Kasumi-1 (cell line): ENCODE measurements at regions not wholly inside any gene's neighbourhood (a gene's known extent, or its start where the extent isn't known, plus 50 kb on each side); places are given as distances from the start of the nearest gene placed in this dataset.

Experiments used
- DNase-seq, 2 experiments: peaks; one replicate each; lab custom pipeline; 2025; lab: John Stamatoyannopoulos, UW

DNA sequence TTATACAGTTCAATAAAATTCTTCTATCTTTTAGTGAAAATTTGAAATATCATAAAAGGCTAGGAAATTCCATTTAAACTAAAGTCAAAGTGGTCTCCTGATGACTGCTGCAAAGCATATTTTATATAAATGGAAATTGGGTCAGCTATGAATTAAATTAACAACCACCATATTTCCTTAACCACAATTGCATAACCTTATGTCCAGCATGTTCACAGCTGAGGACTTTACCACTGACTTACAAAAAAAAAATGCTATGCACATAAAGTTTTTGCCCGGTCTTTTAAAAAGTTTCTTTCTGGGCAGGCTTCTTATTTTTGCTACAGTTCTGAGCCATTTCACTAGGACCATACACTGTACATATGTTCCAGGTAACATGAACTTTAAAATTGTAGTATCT, 208.6 kb upstream of the RGMB start:
- no peak for DNase-seq

DNA sequence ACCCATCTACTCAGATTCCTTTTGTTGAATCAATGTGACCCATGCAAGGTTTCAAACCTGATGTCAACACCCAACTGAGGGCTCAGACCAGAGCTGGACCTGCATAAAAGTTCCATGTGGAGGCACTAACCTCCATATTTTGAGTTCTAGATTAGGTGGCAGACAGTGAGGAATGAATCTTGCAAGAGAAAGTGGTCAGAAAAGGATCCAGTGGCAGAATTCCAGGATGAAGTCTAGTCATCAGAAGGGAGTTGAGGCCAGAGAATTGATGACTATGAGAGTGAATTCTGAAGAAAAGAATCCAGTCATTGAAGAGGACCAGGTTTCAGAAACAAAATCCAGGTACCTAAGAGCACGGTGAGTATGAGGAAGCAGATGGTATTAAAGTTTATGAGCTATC, 205.1 kb upstream of the RGMB start:
- no peak for DNase-seq

DNA sequence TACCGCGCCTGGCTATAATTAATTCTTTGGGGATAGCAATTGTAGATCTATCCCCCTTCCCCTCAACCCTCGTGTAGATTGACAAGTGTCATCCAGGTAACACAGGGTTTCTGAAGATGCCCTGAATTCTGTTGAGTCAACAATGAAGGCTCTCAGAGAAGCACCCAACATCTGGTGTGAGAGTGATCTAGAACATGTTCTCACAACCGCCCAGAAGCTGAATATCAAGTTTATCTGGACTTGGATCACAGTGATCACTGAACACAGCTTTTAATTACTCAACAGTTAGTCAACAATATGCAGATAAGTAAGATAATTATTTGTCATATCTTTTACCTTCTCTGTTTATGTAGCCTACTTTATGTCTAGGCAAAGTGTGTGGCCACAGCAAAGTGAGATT, 204.2 kb upstream of the RGMB start:
- no peak for DNase-seq

DNA sequence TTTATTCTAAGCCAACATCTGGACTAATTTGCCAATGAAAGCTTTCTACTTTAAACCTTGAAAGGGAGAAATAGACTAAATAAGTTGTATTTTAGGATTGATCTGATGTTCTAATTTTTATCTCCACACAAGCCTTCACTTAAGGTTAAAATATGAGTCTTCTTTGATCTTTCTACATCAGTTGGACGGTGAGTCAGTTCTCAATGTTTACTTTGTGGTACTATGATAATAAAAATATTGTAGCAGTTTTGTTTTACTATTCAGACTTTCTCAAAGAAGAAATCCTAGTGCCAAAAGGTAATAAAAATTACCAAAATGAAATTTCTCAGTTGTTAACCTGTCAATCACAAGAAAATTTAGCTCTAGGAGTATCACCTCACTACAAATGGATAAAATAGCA, 203.5 kb upstream of the RGMB start:
- DNase-seq = no peak

DNA sequence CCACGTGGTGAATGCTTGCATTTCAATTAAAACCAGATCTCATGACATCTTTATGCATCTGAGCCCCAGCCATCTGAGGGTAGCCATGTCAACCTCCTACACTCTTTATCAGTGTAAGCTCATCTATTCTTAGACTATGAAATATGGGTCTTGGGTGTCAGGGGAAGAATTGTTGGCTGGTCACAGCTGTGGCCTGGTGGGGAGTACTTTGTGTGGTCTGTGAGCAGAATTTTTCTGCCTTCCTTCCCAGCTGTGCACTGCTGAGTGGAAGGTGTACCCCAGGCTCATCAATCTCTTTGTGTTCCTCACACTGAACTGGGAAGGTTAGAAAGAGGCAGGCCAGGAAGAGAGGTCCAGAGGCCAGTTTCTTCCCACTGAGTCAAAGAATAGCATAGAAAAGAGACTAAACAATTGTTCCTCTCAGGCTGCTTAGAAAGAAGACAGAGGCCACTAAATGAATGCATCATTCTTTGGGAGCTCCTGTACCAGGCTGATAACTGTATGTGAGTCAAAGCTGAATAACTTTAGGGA, 202.7 kb upstream of the RGMB start:
- no peak for DNase-seq

DNA sequence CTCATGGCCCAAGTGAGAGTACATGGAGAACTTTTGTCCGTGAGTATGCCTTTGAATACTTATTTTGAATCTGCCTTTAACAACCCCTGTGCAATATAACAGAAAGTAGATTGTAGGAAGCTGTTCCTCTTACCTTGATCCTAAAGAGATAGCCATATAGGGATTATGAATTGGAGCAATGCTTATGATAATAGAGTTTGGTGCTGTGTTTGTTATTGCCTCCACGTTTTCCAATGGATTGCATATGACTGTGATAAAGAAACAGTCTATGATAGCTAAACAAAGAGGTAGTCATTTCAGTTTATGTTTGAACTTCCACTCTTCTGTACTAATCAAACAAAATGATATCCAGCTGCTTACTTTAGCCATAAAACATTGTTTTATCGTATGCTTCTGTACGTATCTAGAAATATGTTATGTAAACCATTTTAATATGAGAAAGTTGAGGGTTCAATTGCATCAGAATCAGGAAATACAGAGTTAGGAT, 199.6 kb upstream of the RGMB start:
- no peak for DNase-seq

DNA sequence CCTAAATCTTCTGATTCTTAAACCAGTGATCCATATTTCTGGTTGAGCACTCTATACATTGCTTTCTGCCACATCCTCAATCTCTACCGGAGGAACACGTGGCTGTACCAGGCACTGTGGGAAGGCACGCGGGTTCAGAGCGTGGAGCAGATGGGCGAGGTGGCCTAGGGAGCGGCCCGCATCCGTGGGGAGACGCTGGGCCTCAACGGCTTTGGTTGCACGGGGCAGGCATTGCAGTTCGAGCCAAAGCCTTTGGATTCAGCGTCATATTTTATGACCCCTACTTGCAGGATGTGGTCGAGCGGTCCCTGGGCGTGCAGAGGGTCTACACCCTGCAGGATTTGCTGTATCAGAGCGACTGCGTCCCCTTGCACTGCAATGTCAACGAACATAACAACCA, 197.2 kb upstream of the RGMB start:
- no peak for DNase-seq

DNA sequence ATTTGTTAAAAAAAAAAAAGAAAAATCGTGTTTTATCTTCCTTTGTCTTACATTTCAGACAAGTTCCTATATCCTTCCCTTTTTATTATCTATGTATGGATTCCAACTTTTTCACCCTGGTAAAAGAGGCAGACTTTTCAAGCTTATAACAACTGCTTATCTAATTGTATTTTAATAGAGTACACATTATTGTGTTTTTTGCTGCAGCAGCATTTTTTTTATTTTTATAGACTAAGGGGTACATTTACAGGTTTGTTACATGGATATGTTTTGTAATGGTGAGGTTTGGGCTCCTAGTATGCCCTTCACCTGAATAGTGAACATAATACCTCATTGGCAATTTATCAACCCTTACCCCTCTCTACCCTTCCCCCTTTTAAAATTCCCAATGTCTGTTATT, 195.0 kb upstream of the RGMB start:
- no peak for DNase-seq

DNA sequence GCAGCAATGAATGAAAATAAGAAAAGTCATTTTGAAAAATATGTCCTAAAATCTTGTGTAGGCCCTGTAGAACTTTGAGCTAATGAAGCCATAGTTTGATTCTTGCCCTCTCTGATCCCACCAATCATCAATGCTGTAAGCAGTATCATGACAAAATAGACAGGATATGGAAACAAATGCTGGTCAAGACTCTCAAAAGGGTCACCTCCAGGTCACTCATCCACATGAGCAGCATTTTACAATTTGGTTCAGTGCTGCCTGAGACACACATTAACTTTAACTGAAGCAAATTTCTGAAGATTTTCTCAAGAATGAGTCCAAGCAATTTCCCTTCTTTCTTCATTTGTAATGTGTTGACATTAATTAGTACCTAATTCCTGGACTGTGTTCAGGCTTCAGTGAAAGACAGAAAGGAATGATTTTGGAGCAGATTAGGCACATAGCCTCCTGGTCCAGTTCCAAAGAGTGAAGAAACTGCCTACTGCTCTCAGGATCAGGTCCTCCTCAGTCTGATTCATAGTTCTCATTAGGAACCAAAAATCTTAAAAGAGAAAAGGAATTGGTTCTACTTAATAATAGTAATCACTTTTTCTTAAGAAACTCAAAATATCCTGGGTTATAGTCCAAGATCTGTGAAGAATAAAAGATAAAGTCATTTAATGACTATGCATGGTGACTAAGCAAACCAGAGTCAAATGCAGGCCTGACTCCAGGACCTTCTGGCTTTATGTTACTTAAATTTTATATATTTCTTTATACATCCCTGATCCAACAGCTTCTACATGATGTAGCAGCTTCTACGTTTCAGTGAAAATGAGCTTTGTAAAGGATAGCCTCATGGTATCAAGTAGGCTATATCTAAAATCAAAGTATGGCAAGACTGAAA, 192.1 kb upstream of the RGMB start:
- no peak for DNase-seq

DNA sequence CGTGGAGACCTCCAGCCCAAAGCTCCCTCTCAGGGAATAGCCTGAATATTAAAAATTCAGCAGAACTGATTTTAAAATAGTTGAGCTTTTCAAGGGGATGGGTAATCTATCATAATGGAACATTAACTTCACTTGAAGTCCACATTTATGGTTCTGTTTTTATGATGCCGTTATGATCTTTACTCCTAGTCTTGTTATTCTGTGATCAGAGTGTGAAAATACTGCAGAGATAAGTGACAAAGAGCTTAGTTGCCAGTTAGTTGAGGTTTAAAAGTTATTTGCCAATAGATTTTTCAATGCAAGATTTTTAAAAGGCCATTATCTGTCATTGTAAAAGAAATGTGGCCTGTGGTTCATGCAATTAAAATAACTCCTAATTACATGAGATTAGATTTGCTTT, 189.9 kb upstream of the RGMB start:
- DNase-seq = no peak

DNA sequence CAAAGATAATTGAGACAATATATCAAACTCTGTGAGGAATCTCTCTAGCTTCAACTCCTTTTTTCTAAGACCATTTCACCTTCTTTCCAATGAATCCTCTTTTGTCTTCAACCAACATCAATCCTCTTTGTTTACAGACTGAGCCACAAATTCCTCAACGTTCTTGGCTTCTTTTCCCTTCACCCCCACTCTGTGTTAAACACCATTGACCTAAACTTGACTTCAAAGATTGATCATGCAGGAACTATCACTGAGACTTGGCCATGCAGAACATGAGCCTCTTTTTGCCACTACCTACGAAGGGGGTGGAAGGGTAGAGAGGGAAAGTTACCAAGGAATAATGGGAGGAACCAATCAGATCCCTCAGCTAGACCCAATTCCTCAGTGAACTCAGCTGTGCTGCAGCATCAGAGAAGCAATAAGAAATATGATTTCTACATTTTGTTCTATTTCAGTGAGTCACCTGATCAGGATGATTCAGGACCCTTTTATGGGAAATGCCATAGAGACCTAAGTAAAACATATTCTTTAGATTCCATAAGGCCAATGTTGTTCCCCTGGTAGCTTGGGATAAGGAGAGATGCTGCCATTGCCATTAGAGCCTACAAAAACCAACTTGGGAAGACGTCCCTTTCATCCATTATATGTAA, 187.7 kb upstream of the RGMB start:
- DNase-seq = no peak

DNA sequence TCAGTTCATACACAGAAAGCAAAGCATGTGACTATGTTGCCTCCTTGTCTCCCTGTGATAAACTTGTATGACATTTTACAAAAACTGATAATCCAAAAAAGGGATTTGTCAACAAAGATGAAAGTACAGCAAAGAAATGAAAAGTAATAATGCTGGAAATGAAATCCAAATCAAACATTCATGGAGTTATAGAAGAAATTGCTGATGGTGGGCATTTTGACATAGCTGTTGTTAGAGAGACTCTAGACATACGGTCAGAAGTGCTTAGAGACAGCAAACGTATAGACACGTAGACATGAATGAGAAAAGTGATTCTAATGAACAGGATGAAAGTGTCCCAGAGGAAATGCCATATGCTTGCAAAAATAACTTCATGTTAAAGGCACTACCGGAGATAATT, 186.9 kb upstream of the RGMB start:
- DNase-seq = no peak

DNA sequence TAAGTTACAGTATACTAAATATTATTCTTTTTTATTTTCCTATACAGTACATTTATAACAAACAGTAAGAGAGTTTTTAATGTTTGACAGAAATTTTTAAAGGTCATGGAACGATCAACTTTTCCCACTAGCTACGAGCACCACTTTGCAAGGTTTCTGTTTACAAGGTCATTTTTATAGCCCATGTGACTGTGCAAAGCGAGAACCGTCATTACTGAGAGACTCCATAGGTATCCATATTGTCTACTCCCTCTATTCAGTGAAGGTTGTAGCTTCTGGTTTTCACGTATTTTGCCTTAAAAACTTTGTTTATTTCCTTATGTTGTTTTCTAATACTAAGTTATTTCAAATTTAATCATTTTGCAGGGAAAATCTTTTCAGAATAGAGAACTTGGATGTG, 186.3 kb upstream of the RGMB start:
- DNase-seq = no peak

DNA sequence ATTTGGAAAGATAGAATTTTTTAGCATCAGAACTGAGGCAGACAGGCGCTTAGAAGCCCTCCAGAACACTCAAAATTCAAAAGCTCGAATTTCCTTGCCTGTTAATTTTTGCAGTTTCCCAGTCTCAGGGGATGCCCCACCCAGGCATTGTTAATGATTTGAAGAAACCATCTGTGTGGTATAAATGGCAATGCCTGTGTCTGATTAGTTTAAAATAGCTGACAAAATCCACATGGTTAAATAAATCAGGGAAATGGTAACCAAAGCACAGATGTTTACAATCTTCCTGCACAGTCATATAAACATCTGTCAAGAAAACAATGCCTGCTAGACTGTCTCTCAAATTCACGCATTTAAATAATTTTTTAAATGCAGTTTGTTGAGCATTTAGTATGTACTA, 185.2 kb upstream of the RGMB start:
- no peak for DNase-seq

DNA sequence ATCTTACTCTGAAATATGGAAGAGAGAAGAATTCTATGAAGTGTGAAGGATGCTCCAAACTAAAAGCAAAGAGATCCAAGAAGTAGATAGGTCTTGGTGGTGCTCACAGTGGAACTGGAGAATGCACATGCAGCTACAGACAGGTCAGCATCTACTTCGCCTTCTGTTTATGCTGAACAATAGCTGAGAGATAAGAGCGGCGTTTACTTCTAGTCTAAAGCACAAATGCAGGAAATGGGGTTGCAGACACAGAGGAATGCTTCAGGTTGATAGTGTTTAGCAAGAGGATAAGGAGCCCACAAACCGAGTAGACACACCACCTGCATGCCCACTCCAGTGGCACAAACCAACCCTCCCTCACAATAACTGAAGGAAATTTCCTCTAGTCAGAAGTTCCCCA, 180.0 kb upstream of the RGMB start:
- no peak for DNase-seq

DNA sequence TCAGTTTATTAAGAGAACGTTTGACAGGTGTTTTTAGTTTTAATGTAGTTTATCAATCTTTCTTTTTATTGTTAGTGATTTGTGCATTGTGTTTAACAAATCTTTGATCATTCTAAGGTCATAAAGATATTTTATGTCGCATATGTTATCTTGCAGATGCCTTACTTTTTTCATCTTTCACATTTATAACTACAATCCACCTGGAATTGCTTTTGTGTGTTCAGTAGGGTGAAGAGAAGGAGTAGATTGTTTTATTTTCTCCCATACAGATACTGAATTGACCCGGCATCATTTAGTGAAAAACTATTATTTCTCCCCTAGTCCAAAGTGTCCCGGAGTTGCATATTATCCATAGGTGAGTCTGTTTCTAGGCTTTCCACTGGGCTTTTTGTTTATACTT, 179.4 kb upstream of the RGMB start:
- no peak for DNase-seq

DNA sequence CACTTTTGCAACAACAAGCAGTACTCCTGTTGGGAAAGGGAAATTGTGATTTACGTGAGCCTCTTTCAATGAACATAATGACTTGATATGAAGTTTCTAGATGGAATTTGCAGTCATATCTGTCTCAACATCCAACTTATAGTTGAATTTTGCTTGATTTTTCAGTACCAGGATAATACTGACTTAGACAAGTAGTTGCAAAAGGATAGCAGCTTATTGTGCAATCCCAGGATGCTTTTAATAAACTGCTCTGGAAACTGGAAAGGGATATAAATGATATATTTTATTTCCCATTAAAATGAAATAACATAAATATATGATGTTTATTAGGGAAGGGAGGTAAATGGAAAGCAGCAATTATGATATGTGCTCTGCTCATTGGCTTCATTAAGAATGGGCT, 174.4 kb upstream of the RGMB start:
- no peak for DNase-seq

DNA sequence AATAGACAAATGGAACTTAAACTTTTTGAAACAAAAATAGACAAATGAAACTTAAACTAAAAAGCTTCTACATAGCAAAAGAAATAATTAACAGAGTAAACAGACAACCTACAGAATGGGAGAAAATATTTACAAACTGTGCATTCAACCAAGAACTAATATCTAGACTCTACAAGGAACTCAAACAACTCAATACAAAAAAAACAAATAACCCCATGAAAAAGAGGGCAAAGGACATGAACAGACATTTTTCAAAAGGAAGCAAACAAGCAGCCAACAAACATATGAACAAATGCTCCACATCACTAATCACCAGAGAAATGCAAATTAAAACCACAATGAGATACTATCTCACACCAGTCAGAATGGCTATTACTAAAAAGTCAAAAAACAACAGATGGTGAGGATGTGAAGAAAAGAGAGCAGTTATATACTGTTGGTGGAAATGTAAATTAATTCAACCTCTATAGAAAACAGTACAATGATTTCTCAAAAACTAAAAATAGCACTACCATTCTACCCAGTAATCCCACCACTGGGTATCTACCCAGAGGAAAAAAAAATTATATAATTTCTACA, 170.8 kb upstream of the RGMB start:
- DNase-seq = no peak

DNA sequence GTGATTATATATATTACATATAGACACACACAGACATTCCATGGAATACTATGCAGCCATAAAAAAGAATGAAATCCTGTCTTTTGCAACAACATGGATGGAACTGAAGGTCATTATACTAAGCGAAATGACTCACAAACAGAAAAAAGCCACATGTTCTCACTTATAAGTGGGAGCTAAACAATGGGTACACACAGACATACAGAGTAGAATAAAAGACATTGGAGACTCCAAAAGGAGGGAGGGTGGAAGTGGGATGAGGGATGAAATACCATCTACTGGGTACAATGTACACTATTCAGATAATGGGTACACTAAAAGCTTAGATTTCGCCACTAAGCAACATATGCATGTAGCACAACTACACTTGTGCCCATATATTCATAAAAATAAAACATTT, 170.0 kb upstream of the RGMB start:
- DNase-seq = no peak

DNA sequence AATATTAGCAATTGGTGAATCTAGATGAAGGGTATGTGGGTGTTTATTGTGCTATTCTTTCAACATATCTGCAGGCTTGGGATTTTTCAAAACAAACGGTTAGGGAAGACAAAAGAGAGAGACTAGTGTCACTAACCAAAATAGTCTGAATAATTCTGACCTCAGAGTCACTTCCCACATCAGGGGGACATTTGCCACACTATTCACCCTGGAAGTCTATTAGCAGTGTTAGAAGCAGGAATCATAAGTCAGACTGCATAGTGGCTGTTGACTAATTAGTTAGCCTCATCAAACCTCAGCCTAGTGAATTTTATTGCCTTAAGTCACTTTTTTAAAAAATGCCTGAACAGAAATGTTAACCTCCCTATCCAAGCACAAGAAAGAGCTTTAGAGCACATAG, 169.2 kb upstream of the RGMB start:
- no peak for DNase-seq

DNA sequence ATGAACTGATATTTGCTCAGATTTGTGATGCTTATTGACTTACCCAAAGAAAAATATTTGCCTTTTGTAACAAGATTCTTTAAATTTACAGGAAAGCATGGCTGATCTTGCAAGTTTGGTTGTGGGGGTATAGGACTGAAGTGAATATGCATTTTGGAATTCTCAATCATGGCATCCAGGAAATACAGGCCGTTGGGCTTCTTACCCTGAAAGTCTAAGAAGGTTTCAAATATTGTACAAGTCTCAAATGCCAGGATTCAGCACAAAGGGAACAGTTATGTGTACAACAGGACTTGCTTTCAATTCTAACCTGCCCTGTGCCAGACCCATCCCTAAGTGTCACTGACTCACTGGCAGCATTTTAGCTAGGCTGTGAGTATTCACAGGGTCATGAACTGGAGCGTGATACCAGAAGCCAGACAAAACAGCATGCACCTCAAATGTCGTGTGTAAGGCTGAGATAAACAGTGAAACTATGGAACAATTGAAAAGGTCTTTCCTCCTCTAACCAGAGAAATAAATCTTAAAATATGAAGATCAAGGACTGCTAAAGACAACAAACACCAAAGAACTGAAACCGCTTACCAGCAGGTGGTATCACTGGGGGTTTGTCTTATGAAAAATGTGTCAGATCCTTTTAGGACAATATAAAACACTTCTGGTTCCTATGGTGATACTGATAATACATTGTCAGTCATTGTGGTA, 168.6 kb upstream of the RGMB start:
- DNase-seq = no peak

DNA sequence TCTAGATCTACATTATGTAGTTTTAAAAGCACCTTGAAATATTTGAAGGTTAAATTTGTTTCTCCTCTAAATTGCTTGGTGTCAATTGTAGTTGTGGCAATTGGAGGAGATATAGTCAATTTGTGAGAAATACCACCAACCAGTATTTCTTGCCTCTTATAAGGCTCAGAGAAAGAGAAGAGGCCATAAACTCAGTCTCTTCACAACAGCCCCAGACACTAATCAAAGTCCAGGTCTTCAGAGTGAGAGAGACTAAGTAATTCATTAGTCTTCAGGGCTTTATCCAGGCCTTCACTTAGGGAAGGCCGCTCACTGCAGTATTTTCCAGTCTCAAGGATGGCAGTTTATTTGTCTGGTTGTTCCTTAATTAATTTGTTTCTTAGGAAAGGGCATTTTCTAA, 168.0 kb upstream of the RGMB start:
- DNase-seq = no peak
